HepG2 (cell line): ENCODE measurements at regions not wholly inside any gene's neighbourhood (a gene's known extent, or its start where the extent isn't known, plus 50 kb on each side); places are given as distances from the start of the nearest gene placed in this dataset.

ENCODE experiments used
- ATAC-seq: fragments of 200-7000 bp; cut with Tn5 transposase; 3 replicates; pipeline ENCODE4 v1.9.1; 2020; ENCODE audit warnings: mild to moderate bottlenecking, moderate library complexity
- BruUV-seq: library from RNA; stranded (reverse); fragments of 400-500 nt; replicated peaks from 2 replicates; lab custom pipeline; 2021; lab: Mats Ljungman, UMichigan
- CTCF ChIA-PET: fragments of 300-600 bp; formaldehyde crosslinking; extraction: SDS; loops from one replicate; lab custom pipeline; 2021; ENCODE audit warnings: low total read pairs, inconsistent platforms, low intra/inter-chr PET ratio; lab: Yijun Ruan, JAX
- POLR2A ChIA-PET: fragments of 350-600 bp; sonication (Branson Sonifier 250); formaldehyde crosslinking; loops from one replicate; lab custom pipeline; 2020; ENCODE audit warnings: antibody characterized with exemption, inconsistent platforms; lab: Yijun Ruan, JAX
- DNase-seq: peaks from one replicate; pipeline ENCODE4 v3.0.0-alpha.2; 2015; ENCODE audit warnings: low spot score
- FAIRE-seq: peaks from 3 replicates; lab custom pipeline; 2011; peaks lifted over from hg19 to GRCh38; lab: Jason Lieb, UNC
- H2AFZ ChIP-seq: one replicate; pipeline ENCODE4 v1.6.1; 2011; ENCODE audit warnings: low read length, inconsistent platforms
- H3K27ac ChIP-seq: fragments of 300-600 bp; 3 replicates; pipeline ENCODE4 v1.8.0; 2011; ENCODE audit warnings: mixed run types, mild to moderate bottlenecking, mixed read lengths, low read length, inconsistent platforms; ENCODE audit not compliant: insufficient read depth; ENCODE audit errors: extremely low read length
- H3K27me3 ChIP-seq, 2 experiments: fragments of 200-600 bp in 1 of 2; 2 replicates in 1 of 2; 3 replicates in 1 of 2; pipeline versions ENCODE4 v1.6.0 to v1.8.0; 2011; ENCODE audit warnings: low read length in 2 of 2, mild to moderate bottlenecking in 2 of 2, moderate library complexity in 2 of 2, inconsistent platforms in 1 of 2; ENCODE audit not compliant: insufficient read depth in 2 of 2, control insufficient read depth in 1 of 2
- H3K36me3 ChIP-seq, 2 experiments: fragments of 200-600 bp in 1 of 2; replicated peaks in 1 of 2; 2 replicates in 1 of 2; 3 replicates in 1 of 2; pipeline versions ENCODE4 v1.5.1 to v1.8.0; 2011; ENCODE audit warnings: low read length in 2 of 2, inconsistent platforms in 1 of 2; ENCODE audit not compliant: insufficient read depth in 2 of 2, control insufficient read depth in 1 of 2
- H3K4me1 ChIP-seq: 2 replicates; pipeline ENCODE4 v1.5.1; 2012; ENCODE audit warnings: low read length, inconsistent platforms; ENCODE audit not compliant: insufficient read depth
- H3K4me2 ChIP-seq: 2 replicates; pipeline ENCODE4 v1.6.0; 2011; ENCODE audit warnings: low read depth, low read length, inconsistent platforms
- H3K4me3 ChIP-seq, 3 experiments: fragments of 200-600 bp in 1 of 3; sonication (generic), shearing (Covaris generic) in 1 of 3; replicated peaks in 1 of 3; 2 replicates each; pipeline ENCODE4 v1.5.1; 2011 to 2016; ENCODE audit warnings: low read length in 3 of 3, inconsistent platforms in 2 of 3, low read depth in 2 of 3, mild to moderate bottlenecking in 2 of 3, control low read depth in 1 of 3, mixed read lengths in 1 of 3; ENCODE audit not compliant: insufficient read depth in 1 of 3
- H3K79me2 ChIP-seq: one replicate; pipeline ENCODE4 v1.6.1; 2011; ENCODE audit warnings: low read length, inconsistent platforms; ENCODE audit not compliant: insufficient read depth
- H3K9ac ChIP-seq: 2 replicates; pipeline ENCODE4 v1.6.0; 2011; ENCODE audit warnings: mild to moderate bottlenecking, low read depth, low read length, inconsistent platforms; ENCODE audit not compliant: insufficient read depth
- H3K9me3 ChIP-seq: 2 replicates; pipeline ENCODE4 v1.5.1; 2012; ENCODE audit warnings: mild to moderate bottlenecking, low read length
- H4K20me1 ChIP-seq: 2 replicates; pipeline ENCODE4 v1.6.0; 2011; ENCODE audit warnings: inconsistent platforms, mild to moderate bottlenecking, low read length, moderate library complexity; ENCODE audit not compliant: insufficient read depth
- CENPBD1 ChIP-seq: sonication (generic); formaldehyde crosslinking; IDR thresholded peaks from 2 replicates; pipeline ENCODE4 v1.8.0; 2022; ENCODE audit warnings: missing genetic modification reagents, low read depth, mild to moderate bottlenecking, borderline replicate concordance
- CREB1 ChIP-seq, 2 experiments: fragments of 450-650 bp in 1 of 2; IDR thresholded peaks; 2 replicates each; pipeline ENCODE4 v1.6.1; 2016 to 2017; ENCODE audit warnings: control low read depth in 1 of 2, mild to moderate bottlenecking in 1 of 2, missing compliant biosample characterization in 1 of 2, missing genetic modification characterization in 1 of 2
- EZH2 ChIP-seq: conservative IDR thresholded peaks from 2 replicates; pipeline ENCODE4 v1.6.1; 2012; ENCODE audit warnings: mild to moderate bottlenecking, low read depth, low read length, moderate library complexity
- FOXA1 ChIP-seq, 2 experiments: fragments of 450-650 bp in 1 of 2; sonication (generic) in 1 of 2; formaldehyde crosslinking in 1 of 2; IDR thresholded peaks; 2 replicates each; pipeline versions ENCODE4 v1.4.0 to v1.6.1; 2016 to 2020; ENCODE audit warnings: missing genetic modification reagents in 1 of 2
- GFI1 ChIP-seq: sonication (generic); formaldehyde crosslinking; IDR thresholded peaks from 2 replicates; pipeline ENCODE4 v1.5.0; 2020; ENCODE audit warnings: missing genetic modification reagents, mild to moderate bottlenecking, borderline replicate concordance
- GRHL1 ChIP-seq: sonication (generic); formaldehyde crosslinking; conservative IDR thresholded peaks from 2 replicates; pipeline ENCODE4 v1.8.0; 2022; ENCODE audit warnings: missing genetic modification reagents
- HES4 ChIP-seq: sonication (generic); formaldehyde crosslinking; IDR thresholded peaks from 2 replicates; pipeline ENCODE4 v1.9.0; 2021; ENCODE audit warnings: mild to moderate bottlenecking, missing genetic modification reagents, borderline replicate concordance
- JARID2 ChIP-seq: sonication (generic); formaldehyde crosslinking; IDR thresholded peaks from 2 replicates; pipeline ENCODE4 v1.8.1; 2023; ENCODE audit warnings: missing genetic modification reagents, inconsistent platforms; ENCODE audit not compliant: insufficient replicate concordance
- KMT2B ChIP-seq: IDR thresholded peaks from 2 replicates; pipeline ENCODE4 v1.6.1; 2016; ENCODE audit warnings: missing genetic modification reagents, missing compliant biosample characterization
- MED13 ChIP-seq: sonication (generic); formaldehyde crosslinking; IDR thresholded peaks from 2 replicates; pipeline ENCODE4 v1.5.0; 2020; ENCODE audit warnings: missing genetic modification reagents
- PLRG1 ChIP-seq: fragments of 450-650 bp; conservative IDR thresholded peaks from 2 replicates; pipeline ENCODE4 v1.6.1; 2016
- SAFB2 ChIP-seq: sonication (generic); formaldehyde crosslinking; IDR thresholded peaks from 2 replicates; pipeline ENCODE4 v1.5.1; 2020; ENCODE audit warnings: missing genetic modification reagents, low read depth, mild to moderate bottlenecking, borderline replicate concordance
- ZBTB37 ChIP-seq: sonication (generic); formaldehyde crosslinking; IDR thresholded peaks from 2 replicates; pipeline ENCODE4 v1.4.0; 2020; ENCODE audit warnings: mild to moderate bottlenecking, missing genetic modification reagents
- ZKSCAN8 ChIP-seq: IDR thresholded peaks from 2 replicates; pipeline ENCODE4 v1.6.1; 2016; ENCODE audit warnings: borderline replicate concordance, missing genetic modification reagents, missing compliant biosample characterization
- ZNF547 ChIP-seq: sonication (generic); formaldehyde crosslinking; IDR thresholded peaks from 2 replicates; pipeline ENCODE4 v1.5.1; 2020; ENCODE audit warnings: mild to moderate bottlenecking, missing genetic modification reagents
- WGBS: methylation state at CpG from one replicate; pipeline ENCODE4 v1.1.6; 2017; ENCODE audit warnings: low lambda C conversion rate; 5-methylcytosine and 5-hydroxymethylcytosine counted together
- in situ Hi-C: cut with HindIII; loops from 2 replicates; pipeline ENCODE4 v1.10.0; 2017; ENCODE audit warnings: low pct_unique_long_range_greater_than_20kb; ENCODE audit not compliant: extremely low pct_ligation_motif_present
- intact Hi-C: fragments of 100-400 bp; cut with micrococcal nuclease; formaldehyde crosslinking; loops from one replicate; pipeline ENCODE4 v1.10.0; 2022; ENCODE audit not compliant: unreplicated experiment

- Histone ChIP-seq H3K27ac (no peak overlapping the region), H3K4me1 (no peaks in the 10 kb centered on the region), H3K9ac (no peak overlapping the region), H2AFZ (no peak overlapping the region), H3K79me2 (no peaks in the 10 kb centered on the region), H3K9me3 (no peaks in the 10 kb centered on the region), H3K4me2 (no peak overlapping the region), H3K4me3 (no peak overlapping the region), H3K36me3 (no peaks in the 10 kb centered on the region), H4K20me1 (no peaks in the 10 kb centered on the region), H3K27me3 (no peaks in the 10 kb centered on the region)
- in situ Hi-C loops (no loop called here), intact Hi-C loops (no loop called here)
- no TSS peak for BruUV-seq
- POLR2A ChIA-PET = no interaction called here
- 0% methylated on average over 2 of the region's 2 CpGs for WGBS
- DNase-seq = no peak
- CTCF ChIA-PET = no interaction called here
- TF ChIP-seq FOXA1 (IDR thresholded peaks at IDR 0.05) = no peak
- no peak for TF ChIP-seq FOXA1 (CRISPR knock-in tag; IDR thresholded peaks at IDR 0.05)
- no peak for TF ChIP-seq KMT2B (CRISPR knock-in tag)
- TF ChIP-seq JARID2 (CRISPR knock-in tag) = no peak
- TF ChIP-seq GRHL1 (CRISPR knock-in tag) = no peak
- TF ChIP-seq EZH2 = no peak
- no peak for TF ChIP-seq ZKSCAN8 (CRISPR knock-in tag)
- FAIRE-seq = no peak
- ATAC-seq = no peak
These were observed 54.8 kb downstream of the OTUD1 start for GRCh38 chr10:23493711-23494110.

GRCh38 chr10:23496727-23497126 is 57.9 kb downstream of the OTUD1 start:
- ATAC-seq (no peak), FAIRE-seq (no peak), DNase-seq (no peak)
- Histone ChIP-seq H3K4me1 (no peaks in the 10 kb centered on the region), H3K27ac (no peak overlapping the region), H3K4me3 (no peak overlapping the region), H3K79me2 (no peaks in the 10 kb centered on the region), H3K27me3 (no peaks in the 10 kb centered on the region), H3K9me3 (no peaks in the 10 kb centered on the region), H2AFZ (no peak overlapping the region), H3K36me3 (no peaks in the 10 kb centered on the region), H4K20me1 (no peaks in the 10 kb centered on the region), H3K4me2 (no peak overlapping the region), H3K9ac (no peak overlapping the region)
- intact Hi-C loops (no loop called here), in situ Hi-C loops (no loop called here)
- 11% methylated on average over 5 of the region's 5 CpGs for WGBS
- no TSS peak for BruUV-seq
- TF ChIP-seq MED13 (CRISPR knock-in tag) = no peak
- no peak for TF ChIP-seq ZBTB37 (CRISPR knock-in tag)
- TF ChIP-seq HES4 = no peak
- no peak for TF ChIP-seq SAFB2 (CRISPR knock-in tag)
- TF ChIP-seq CREB1 (IDR thresholded peaks at IDR 0.05) = no peak
- TF ChIP-seq CREB1 (CRISPR knock-in tag; IDR thresholded peaks at IDR 0.05) = no peak
- TF ChIP-seq ZNF547 (CRISPR knock-in tag) = no peak
- TF ChIP-seq CENPBD1 (CRISPR knock-in tag) = no peak
- no peak for TF ChIP-seq GFI1 (CRISPR knock-in tag)
- TF ChIP-seq PLRG1 = no peak
- CTCF ChIA-PET = no interaction called here
- POLR2A ChIA-PET = no interaction called here
